ENCODE measurements at regions not wholly inside any gene's neighbourhood (a gene's known extent, or its start where the extent isn't known, plus 50 kb on each side); places are given as distances from the start of the nearest gene placed in this dataset.

DNA sequence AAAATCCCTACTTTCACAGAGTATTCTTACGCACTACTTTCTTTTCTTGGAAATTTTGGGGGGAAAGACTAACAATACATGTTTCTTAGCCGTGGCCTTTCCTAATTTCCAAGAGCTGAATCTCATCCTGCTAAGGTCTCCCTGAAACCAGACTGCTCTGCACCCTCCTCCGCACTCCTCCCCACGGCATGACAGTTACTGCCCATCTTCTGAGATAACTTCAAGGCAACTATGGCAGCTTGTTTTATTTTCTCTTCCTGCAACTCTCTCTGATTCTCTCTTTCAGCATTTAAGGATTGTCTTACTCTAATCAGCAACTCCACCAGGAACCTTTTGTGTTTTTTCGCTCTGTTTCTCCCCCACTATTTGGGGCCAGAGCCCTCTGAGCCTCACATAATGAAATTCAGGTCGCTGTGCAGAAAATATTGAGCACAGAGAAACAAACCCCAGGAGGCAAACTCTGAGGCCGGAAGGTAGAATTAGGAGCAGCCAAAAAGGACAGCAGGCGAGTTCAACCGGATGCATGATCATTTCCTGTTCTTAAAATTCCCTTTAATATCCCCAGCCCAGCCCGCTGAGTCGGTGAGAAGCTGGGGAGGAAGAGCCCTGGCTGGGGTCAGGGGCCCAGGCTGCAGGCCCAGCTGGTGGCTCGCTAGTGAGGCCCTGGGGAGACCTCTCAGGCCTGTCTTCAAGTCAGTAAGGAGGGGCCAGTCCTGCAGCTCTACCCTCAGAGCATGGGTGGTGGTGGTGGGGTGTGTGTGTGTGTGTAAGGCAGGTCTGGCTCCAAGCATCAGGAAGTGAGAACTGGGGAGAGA lies 213.6 kb upstream of the S1PR3 start:
- TF ChIP-seq, protein P1, sequence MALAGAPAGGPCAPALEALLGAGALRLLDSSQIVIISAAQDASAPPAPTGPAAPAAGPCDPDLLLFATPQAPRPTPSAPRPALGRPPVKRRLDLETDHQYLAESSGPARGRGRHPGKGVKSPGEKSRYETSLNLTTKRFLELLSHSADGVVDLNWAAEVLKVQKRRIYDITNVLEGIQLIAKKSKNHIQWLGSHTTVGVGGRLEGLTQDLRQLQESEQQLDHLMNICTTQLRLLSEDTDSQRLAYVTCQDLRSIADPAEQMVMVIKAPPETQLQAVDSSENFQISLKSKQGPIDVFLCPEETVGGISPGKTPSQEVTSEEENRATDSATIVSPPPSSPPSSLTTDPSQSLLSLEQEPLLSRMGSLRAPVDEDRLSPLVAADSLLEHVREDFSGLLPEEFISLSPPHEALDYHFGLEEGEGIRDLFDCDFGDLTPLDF (CRISPR knock-in tag; IDR thresholded peaks at IDR 0.05): no peak
- TF ChIP-seq, protein P2, sequence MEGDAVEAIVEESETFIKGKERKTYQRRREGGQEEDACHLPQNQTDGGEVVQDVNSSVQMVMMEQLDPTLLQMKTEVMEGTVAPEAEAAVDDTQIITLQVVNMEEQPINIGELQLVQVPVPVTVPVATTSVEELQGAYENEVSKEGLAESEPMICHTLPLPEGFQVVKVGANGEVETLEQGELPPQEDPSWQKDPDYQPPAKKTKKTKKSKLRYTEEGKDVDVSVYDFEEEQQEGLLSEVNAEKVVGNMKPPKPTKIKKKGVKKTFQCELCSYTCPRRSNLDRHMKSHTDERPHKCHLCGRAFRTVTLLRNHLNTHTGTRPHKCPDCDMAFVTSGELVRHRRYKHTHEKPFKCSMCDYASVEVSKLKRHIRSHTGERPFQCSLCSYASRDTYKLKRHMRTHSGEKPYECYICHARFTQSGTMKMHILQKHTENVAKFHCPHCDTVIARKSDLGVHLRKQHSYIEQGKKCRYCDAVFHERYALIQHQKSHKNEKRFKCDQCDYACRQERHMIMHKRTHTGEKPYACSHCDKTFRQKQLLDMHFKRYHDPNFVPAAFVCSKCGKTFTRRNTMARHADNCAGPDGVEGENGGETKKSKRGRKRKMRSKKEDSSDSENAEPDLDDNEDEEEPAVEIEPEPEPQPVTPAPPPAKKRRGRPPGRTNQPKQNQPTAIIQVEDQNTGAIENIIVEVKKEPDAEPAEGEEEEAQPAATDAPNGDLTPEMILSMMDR (IDR thresholded peaks at IDR 0.05): no peak
- TF ChIP-seq ZBTB21 (CRISPR knock-in tag; IDR thresholded peaks at IDR 0.05; ENCODE audit: borderline replicate concordance) (no peak), ESRRA (CRISPR knock-in tag; IDR thresholded peaks at IDR 0.05; ENCODE audit: borderline replicate concordance) (no peak), CREB1 (CRISPR knock-in tag; IDR thresholded peaks at IDR 0.05) (no peak), KAT7 (CRISPR knock-in tag; IDR thresholded peaks at IDR 0.05; ENCODE audit: borderline replicate concordance) (no peak)
- TF ChIP-seq, protein P3, sequence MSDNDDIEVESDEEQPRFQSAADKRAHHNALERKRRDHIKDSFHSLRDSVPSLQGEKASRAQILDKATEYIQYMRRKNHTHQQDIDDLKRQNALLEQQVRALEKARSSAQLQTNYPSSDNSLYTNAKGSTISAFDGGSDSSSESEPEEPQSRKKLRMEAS (CRISPR knock-in tag; IDR thresholded peaks at IDR 0.05): no peak
- TF ChIP-seq, protein P4, sequence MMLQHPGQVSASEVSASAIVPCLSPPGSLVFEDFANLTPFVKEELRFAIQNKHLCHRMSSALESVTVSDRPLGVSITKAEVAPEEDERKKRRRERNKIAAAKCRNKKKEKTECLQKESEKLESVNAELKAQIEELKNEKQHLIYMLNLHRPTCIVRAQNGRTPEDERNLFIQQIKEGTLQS (CRISPR knock-in tag; conservative IDR thresholded peaks at IDR 0.05): no peak

All from WTC11 (cell line).